ENCODE measurements at regions not wholly inside any gene's neighbourhood (a gene's known extent, or its start where the extent isn't known, plus 50 kb on each side); places are given as distances from the start of the nearest gene placed in this dataset.

DNA sequence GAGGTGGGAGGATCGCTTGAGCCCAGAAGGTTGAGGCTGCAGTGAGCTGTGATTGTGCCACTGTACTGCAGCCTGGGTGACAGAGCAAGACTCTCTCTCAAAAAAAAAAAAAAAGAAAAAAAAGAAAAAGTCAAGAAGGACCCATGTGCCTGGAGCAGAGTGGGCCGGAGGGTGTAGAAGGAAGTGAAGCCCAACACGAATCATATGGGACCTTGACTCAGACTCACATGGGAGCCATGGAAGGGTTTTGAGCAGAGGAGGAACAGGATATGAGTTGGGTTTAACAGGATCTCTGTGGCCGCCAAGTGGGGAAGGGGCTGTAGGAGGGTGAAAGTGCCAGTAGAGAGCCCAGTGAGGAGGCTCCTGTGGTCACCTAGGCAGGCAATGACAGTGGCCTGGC, 165.4 kb downstream of the PHETA1 start:
- TF ChIP-seq, protein P1, sequence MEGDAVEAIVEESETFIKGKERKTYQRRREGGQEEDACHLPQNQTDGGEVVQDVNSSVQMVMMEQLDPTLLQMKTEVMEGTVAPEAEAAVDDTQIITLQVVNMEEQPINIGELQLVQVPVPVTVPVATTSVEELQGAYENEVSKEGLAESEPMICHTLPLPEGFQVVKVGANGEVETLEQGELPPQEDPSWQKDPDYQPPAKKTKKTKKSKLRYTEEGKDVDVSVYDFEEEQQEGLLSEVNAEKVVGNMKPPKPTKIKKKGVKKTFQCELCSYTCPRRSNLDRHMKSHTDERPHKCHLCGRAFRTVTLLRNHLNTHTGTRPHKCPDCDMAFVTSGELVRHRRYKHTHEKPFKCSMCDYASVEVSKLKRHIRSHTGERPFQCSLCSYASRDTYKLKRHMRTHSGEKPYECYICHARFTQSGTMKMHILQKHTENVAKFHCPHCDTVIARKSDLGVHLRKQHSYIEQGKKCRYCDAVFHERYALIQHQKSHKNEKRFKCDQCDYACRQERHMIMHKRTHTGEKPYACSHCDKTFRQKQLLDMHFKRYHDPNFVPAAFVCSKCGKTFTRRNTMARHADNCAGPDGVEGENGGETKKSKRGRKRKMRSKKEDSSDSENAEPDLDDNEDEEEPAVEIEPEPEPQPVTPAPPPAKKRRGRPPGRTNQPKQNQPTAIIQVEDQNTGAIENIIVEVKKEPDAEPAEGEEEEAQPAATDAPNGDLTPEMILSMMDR (IDR thresholded peaks at IDR 0.05; ENCODE audit: insufficient read depth, low read length) = no peak
- TF ChIP-seq SPI1 (IDR thresholded peaks at IDR 0.05; ENCODE audit: borderline replicate concordance, low read depth) = no peak

All from HL-60 (cell line).